GM18507 (cell line): ENCODE measurements at regions not wholly inside any gene's neighbourhood (a gene's known extent, or its start where the extent isn't known, plus 50 kb on each side); places are given as distances from the start of the nearest gene placed in this dataset.
"Not testable (repeated sequence)": the region's sequence is repeated elsewhere in the genome, so short reads cannot be mapped to it uniquely, and the experiment has no call there.

Experiments used
- DNase-seq: peaks from one replicate; pipeline ENCODE4 v3.0.0; 2011; ENCODE audit warnings: low read depth; ENCODE audit not compliant: insufficient read length; ENCODE audit errors: extremely low spot score
- FAIRE-seq: peaks from 2 replicates; lab custom pipeline; 2011; peaks lifted over from hg19 to GRCh38; lab: Jason Lieb, UNC

DNA sequence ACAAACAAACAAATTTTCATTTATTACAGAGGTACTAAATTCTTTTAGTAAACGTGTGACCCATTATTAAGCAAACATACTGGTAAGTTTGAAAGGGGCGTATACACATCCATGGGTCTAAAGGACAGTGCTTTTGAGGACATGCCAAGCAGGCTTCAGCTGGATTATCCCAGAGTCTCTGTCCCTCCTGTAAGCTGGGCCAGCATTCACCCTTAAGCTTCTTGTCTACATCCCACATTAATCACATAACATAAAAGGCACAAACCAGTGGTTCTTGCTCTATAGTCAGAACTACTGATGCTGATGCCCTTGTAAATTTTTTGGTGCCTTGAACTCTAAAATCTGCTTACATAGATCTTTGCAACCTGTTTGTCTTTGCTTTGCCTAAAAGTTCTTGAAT is 150.8 kb upstream of the BNIP2 start:
- FAIRE-seq, result no peak
- no peak for DNase-seq

DNA sequence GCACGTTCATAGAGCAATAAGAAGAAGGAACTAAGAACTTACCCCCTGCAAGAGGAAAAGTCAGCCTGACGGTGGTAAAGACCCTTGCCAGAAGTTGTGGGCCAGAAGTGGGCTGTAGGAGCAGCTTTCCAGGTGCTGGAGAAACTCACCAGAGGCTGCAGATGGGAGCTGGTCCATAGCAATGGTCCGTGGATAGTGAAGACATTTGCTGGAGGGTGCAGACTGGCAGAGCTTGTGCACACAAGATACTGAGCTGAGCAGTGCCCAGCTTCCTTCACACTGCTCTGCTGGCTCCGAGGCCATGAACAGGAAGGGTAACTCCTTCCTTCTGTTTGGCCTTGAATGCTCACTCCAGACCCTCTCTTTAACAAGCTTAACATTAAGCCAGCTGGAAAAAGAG is 149.8 kb upstream of the BNIP2 start:
- no peak for FAIRE-seq
- no peak for DNase-seq

DNA sequence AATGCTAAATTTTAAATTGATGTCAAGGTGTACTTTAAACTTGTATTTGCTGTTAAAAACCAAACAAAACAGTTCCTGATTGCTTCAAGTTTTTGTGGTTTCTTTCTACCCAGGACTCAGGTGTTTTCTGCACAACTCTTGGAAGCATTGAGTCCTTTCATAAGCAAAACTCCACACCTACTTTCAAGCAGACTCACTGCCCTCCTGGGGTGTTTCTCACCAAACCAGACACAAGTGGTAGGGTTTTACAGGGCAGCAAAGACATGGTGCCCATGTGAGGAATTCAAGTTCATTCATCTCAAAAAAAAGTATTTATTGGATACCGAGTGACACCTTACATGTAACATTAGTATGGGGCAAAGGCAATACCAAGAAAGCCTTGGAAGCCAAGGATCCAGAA is 146.7 kb upstream of the BNIP2 start:
- FAIRE-seq (no peak), DNase-seq (no peak)

DNA sequence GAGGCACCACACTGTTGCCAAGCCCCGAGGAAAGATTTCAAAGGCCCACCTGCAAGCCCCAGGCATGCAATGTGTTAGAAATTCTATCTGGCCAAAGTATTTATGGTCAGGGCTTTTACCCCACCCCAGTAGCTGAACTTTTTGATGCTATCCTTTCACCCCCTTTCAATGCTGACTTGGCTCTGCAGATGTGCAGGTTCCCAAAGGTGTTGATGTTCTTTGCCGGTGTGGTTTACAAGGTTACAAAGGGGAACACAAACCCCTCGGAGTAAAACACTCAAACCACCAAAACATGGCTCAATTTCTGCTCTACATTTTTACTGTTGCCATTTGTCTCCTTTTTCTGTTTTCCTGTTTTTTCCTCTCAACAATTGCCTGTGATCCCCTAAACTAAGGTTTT is 145.4 kb upstream of the BNIP2 start:
- DNase-seq, result no peak
- no peak for FAIRE-seq

DNA sequence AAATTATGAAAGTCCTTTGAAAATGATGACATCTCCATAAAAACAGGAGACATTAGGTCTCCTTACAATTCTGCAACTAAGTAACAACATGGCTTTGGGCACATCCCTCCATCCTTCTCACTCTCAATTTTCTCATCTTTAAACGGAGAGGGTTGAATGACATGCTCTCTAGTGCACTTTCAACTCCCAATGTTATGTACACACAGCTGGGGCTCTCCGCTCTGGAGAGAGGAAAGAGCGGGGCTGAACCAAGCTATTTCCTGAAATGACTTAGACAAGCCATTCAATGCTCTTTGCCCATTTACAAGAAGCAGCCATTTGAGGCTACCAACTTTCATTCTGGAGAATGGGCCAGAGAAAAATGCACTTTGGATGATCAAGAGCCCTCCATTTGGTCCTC is 144.2 kb upstream of the BNIP2 start:
- DNase-seq (no peak), FAIRE-seq (no peak)

DNA sequence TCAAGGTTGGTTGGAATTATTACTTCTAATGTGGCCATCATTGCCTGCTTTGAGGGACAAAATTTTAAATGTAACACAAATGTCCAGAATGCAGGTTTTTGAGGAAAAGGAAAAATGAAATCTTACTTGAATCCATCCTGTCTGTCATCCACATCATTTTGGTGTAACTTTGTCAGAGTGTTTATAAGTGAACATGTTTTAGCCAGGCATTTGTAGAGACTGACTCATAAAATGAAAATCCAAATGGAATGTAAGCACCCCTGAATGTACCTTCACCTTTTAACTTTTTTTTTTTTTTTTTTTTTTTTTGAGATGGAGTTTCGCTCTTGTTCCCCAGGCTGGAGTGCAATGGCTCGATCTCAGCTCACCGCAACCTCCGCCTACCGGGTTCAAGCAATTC is 141.8 kb upstream of the BNIP2 start:
- FAIRE-seq (no peak), DNase-seq (no peak)

DNA sequence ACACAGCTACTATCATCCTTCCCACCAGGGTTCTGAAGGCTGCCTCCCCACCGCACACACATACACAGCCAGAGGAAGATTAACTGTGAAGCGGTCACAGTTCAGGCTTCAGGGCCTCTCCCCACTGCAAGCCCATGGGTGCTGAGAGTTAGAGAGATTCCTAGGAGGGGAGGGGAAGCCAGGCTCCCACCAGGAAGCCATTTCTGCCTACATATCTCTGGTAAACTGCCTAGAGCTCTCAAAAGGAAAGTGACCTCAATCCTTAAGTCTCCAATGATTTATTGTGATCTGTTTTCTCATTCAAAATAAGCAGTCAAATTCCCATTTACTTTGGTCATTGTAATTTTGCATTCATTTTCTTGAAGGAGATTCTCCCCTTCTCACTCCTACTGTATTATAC is 141.0 kb upstream of the BNIP2 start:
- DNase-seq, result no peak
- no peak for FAIRE-seq

DNA sequence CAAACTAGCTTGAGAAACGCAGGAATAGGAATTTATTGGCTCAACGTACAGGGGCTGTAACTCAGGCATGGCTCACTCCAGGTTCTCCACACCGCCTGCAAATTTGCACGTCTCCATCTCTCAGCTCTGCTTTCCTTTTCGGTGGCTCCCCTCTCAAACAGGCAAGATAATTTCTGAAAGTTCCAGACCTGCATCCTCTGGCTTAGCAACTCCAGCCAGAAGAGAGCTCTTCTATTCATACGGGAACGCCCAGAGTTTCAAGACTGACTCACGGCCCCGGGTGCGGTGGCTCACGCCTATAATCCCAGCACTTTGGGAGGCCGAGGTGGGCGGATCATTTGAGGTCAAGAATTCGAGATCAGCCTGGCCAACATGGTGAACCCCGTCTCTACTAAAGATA is 139.7 kb upstream of the BNIP2 start:
- no peak for FAIRE-seq

DNA sequence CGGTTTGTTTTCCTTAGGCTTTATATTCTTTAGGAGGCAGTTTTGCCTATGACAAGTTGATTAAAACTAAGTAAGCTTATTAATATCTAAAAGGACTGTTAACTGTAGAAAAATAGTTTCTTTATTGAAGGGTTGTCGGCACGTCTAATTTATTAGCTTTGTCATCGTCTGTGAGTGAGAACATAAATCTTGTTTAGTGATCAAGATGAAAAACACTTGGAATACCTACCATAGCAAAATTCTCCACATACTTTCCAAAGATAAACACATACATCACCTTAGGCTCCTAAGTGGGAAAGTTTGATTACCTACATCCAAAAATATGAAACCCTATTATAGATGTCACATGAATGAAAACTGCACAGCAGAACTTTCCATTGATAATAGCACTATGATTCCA is 139.1 kb upstream of the BNIP2 start:
- FAIRE-seq (no peak), DNase-seq (no peak)

More for the DNA sequence above, 139.7 kb upstream of the BNIP2 start:
- DNase-seq, result no peak

DNA sequence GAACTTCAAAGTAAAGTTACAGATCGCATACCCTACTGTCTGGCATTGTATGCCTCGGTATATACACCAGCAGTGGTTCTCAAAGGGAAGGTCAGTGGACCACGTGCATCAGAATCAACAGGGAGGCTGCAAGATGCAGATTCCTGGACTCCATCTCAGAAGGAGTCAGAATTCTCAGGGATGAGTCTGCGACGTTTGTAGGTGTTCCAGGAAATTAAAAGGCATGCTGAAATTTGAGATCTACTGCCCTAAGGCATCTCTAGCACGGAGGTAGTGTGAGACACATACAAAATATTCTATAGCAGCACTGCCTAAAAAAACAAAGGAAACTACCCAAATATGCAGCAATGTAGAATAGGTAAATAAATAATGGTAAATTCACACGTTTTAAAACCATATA is 136.8 kb upstream of the BNIP2 start:
- DNase-seq (no peak), FAIRE-seq (no peak)

DNA sequence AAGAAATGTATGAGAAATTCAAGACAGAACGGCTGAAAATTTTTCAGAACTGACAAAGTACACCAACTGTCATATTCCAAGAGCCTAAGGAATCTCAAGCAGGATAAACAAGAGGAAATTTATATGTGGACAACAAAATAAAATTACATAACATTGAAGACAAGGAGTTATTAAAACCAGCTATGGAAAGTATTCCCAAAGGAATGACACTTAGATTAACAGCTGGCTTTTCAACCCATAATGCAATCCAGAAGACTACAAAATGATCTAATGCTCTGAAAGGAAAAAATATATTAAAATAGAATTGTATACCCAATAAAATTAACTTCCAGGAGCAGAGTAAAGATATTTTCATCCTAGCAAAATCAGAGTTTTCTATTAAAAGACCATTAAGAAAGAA is 132.2 kb upstream of the BNIP2 start:
- FAIRE-seq (no peak), DNase-seq (no peak)

DNA sequence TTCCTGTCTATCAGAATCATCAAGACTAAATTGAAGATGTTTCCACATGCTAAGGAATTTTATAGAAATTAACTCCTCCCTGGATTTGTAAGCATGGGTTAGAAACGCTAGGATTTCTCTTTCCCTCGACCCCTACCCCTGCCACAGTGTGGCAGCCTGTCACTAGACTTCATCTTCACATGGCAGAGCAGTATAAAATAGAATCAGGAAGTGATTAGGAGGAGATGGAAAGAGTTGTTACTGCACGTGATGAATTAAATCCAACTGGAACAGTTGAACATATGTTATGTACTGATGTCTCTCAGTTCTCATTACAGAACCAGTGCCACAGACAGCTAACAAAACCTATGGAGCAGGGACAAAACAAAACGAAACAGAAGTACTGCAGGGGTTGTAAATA is 130.0 kb upstream of the BNIP2 start:
- FAIRE-seq (no peak), DNase-seq (no peak)

DNA sequence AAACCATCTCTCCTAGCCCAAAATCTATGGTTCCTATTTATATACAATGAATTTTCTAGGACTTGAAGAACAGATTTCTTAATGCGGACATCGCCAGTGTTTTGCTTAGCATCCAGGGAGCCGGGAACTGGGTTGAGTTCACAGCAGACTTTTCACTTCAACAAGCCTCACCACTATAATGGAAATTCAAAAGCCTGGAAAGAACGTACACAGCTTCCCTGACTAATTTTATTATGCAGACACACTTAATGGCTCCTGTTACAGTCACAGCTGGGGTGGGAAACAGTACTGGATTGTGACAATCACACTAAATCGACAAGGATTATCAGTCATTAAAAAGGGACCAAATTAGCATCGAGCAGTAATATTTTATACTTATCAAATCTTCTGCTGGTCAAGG is 129.2 kb upstream of the BNIP2 start:
- FAIRE-seq (no peak), DNase-seq (no peak)

DNA sequence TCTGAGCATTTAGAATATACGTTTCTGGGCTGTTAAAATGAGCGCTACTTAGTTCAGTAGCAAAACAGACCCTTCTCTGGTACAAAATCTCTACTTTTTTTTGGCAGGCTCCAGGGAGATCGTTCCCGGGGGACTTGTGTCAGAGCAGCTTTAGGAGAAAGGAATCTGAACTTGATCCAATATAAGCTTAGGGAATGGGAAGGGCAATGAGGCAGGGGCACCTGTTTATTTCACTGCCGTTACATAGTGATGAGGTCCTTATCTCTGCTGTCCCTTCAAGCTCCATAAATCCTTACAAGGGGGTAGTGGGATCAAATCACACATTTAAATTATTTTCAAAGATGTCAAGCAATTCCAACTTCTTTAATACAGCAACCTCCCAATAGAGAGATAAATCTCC is 128.7 kb upstream of the BNIP2 start:
- no peak for FAIRE-seq
- no peak for DNase-seq

DNA sequence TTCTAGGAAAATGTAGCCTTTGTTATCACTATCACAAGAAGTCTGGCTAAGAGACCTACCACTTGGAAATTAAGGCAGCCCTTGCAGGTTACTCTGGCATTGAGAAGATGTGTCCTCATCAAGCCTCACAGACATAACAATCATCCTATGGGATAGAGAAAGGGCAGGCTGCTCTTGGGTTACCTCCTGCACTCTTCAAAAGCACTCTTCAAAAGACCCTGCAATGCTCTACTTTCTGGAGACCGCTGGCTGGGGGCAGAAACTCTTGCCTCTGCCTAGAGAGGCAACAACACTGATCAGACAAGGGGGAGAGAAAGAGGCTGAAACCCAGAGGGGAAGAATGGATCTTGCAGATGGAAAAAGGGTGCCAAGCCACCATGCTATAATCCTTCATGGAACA is 127.9 kb upstream of the BNIP2 start:
- no peak for DNase-seq
- FAIRE-seq, result no peak

DNA sequence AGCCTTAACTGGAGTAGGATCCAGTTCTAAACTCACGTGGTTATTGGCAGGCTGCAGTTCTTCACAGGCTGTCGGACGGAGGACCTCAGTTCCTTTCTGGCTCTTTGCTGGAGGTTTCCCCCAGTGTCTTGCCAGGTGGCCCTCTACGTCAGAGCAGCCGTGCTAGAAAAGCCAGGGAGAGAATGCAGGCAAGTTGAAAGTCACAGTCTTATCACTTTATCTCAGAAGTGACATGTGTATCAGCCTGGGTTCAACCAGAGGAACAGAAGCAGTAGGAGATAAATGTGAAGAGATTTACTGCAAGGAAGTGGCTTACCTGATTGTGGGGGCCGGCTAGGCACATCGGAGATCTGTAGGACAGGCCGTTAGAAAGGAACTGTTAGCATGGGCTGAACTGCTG is 125.3 kb upstream of the BNIP2 start:
- DNase-seq, result no peak
- no peak for FAIRE-seq

DNA sequence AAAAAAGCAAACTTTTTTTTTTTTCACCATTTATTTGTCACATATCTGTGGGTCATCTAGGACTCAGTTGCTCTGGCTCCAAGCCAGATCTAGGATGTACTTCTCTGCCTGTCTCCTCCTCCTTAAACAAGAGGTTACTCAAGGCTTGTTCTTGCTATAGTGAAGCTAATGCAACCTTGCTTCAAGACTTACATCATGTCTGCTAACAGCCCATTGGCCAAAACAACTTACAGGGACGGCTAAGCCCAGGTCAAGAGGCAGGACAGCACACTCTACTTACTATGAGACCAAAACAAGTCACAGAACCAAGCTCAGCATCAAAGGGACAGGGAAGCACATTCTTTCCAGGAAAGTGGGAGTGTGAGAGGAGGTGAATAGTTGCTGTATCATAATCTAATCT is 123.8 kb upstream of the BNIP2 start:
- no peak for FAIRE-seq
- DNase-seq, result no peak

DNA sequence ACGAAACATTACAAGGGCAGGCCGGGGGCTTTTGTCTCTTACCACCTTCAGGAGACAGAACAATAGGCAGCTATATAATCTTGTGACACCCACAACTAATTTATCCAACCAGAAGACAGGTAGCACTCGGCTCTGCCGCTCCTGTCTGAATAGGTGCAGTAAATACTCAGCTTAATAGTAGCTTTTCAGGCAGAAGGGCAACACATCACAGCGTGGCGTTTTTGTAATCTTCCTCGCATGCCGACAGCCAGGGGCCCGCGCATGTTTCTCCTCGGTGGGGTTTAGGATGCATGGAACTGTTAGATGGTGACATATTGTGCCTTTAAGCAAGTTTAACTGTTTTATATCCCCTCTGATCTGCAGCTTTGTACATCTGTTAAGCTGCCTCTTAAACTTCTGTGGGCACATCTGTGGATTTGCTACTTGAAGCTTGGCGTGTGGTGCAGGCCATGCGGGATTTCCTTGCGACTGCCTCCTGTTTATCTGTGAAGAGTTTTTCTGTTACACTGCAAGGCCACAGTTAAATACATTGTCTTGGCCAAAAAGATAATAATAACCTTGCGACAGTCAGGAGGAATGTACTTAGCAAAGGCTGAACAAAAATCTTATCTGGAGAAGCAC is 123.2 kb upstream of the BNIP2 start:
- FAIRE-seq (no peak), DNase-seq (no peak)

DNA sequence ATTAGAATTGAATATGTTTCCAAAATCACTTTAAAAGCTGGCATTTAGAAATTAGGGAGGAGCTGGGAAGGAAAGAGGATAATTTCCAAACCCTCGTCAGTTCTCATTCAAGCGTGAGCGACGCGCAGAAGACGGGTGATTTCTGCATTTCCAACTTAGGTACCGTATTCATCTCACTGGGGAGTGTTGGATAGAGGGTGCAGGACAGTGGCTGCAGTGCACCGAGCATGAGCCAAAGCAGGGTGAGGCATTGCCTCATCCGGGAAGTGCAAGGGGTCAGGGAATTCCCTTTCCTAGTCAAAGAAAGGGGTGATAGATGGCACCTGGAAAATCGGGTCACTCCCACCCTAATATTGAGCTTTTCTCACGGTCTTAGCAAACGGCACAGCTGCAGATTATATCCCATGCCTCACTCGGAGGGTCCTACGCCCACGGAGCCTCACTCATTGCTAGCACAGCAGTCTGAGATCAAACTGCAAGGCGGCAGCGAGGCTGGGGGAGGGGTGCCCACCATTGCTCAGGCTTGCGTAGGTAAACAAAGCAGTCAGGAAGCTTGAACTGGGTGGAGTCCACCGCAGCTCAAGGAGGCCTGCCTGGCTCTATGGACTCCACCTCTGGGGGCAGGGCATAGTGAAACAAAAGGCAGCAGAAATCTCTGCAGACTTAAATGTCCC is 114.3 kb upstream of the BNIP2 start:
- not testable (repeated sequence) for DNase-seq, FAIRE-seq

DNA sequence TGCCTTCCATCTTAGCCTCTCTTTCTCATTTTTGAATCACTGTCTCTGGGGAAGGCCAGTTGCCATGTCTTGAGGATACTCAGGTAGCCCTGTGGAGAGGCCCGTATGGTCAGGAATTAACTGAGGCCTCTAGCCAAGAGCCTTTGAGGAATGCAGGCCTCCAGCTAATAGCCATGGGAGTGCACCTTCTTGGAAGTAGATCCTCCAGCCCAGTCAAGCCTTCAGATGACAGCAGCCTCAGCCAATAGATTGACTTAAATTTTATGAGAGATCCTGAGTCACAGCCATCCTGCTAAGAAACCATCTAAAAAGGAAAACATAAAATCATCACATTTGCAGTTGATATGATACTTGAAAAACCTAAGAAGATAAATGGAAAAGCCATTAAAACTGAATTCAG is 112.5 kb upstream of the BNIP2 start:
- no peak for DNase-seq
- no peak for FAIRE-seq

DNA sequence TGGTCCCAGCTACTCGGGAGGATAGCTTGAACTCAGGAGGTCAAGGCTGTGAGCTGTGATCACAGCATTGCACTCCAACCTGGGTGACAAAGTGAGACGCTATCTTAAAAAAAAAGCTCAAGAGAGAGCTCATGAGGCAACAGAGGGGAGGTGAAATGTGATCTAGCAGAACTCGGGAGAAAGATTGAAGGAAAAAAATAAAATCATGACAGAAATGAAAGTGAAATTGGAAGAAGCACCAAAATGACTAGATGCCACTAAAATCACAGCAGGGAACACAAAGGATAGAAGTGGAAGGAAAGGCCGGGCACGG is 109.4 kb upstream of the BNIP2 start:
- DNase-seq (no peak), FAIRE-seq (no peak)
